ENCODE measurements at regions not wholly inside any gene's neighbourhood (a gene's known extent, or its start where the extent isn't known, plus 50 kb on each side); places are given as distances from the start of the nearest gene placed in this dataset.
"Not testable (repeated sequence)": the region's sequence is repeated elsewhere in the genome, so short reads cannot be mapped to it uniquely, and the experiment has no call there.

- DNase-seq: no peak
Measured at GRCh38 chr9:97773723-97774122, 76.6 kb upstream of the XPA start.

DNA sequence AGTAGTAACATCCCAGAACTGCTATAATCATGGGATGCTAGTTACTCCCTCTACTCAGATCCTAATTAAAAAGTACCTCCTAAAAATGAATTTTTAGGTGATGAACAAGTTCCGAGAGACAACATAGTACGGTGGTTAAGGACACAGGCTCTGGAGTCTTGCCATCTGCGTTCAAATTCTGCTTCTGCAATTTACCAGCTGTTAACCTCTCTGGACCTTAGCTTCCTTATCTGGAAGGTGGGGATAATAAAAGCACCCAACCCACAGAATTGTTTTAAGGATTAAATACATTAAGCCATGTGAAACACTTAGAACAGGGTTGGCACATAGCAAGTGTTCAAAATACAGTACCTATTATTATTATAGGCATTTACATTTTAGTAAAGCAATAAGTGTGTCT lies 77.5 kb upstream of the XPA start:
- DNase-seq: no peak

DNA sequence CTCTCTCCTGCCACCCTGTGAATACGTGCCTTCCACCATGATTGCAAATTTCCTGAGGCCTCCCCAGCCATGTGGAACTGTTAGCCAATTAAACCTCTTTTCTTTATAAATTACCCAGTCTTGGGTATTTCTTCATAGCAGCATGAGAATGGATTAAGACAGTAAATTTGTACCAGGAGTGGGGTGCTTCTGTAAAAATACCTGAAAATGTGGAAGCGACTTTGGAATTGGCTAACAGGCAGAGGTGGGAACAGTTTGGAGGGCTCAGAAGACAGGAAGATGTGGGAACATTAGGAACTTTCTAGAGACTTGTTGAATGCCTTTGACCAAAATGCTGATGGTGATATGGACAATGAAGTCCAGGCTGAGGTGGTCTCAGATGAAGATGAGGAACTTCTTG lies 74.3 kb upstream of the FOXE1 start:
- not testable (repeated sequence) for DNase-seq

- DNase-seq: no peak
Measured at GRCh38 chr9:97779608-97780007, 73.4 kb upstream of the FOXE1 start.

DNA sequence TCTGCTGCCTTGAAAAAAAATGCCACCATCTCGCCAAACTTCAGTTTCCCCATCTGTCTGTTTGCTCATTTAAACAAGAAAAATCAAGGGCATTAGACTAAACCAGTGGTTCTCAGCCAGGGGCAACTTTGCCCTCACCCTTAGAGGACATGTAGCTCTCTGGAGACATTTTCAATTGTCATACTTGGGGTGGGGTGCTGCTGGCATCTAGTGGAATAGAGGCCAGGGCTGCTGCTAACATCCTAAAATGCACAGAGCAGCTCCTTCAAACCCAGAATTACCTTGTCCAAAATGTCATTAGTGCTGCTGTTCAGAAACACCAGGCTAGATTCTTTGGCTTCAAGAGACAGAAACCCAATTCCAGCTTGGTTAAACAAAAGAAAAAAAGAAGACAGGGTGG lies 71.1 kb upstream of the FOXE1 start:
- DNase-seq: no peak

DNA sequence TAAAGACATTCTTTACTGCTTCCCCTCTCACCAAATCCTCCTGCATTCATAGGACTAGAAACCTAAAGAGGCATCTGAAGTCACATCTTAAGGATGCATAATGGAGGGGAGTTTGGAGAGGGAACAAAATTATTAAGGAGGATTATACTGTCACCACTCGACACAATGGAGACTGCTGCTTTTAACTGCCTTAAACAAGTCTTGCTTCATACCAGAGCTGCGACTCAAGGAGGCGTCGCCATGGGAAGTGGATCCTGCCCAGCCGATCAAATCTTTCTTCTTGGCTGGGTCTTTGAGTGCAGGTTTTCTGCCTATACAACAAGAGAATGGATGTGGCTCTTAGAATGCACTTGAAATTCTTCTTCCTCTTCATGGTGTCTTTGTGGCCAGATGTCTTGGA lies 66.7 kb upstream of the FOXE1 start:
- no peak for DNase-seq

DNA sequence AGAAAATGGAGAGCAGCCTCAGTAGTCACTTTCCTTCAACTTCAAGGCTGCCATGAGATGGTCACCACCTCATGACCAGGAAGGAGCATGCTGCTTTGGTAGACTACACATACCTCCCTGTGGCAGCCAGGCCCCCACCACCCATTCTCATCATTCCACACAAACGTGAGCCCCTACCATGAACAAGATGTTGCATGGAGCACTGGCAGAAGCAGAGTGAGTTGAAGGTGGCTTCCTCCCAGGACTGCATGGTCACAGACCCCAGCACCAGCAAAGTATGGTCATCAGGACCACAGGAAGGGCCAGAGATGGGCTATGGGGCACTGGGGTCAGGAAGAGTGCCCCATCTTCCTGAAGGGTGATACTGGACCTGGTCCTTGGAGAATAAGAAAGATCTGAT lies 65.5 kb upstream of the FOXE1 start:
- no peak for DNase-seq

DNA sequence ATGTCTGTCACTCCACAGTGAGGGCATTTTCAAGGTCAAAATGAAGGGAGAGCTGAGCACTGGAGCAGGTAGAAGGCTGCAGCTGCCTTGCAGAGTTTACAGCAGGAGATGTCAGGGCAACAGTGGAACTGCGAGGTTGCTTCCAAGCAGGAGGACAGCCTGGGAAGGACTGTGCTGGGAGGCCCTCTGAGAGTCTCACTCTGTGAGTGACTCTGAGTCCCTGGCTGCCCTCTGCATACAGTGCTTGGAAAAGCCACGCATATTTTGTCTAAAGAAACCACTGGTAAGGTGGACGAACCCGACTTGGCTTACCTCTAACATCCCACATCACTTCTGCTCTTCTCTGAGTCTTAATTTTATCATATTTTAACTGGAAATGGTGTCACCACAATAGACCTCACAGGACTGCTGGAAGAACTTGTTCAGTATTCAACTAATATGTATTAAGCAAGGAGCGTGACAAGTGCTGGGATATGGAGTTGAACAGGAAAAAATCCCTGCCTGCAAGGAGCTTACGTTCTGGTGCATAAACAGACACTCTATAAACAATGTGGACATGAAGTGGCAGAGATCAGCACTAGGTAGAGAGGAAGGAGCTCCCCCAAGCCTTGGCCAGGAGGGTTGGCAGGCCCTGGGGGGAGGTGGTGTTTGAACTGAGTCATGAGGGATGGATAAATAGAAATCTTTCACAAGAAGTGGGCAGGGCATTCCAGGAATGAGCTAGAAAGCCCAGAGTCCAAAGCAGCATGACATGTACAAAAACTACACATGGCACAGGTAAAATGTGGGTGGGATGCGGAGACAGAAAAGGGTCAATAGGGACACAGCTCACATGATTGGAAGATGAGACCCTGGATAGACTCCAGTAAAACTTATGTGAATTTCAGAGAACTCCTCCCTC lies 64.0 kb upstream of the FOXE1 start:
- no peak for DNase-seq

- DNase-seq: no peak
Measured at GRCh38 chr9:97790542-97790941, 62.5 kb upstream of the FOXE1 start.

- DNase-seq: no peak
Measured at GRCh38 chr9:97791542-97791941, 61.5 kb upstream of the FOXE1 start.

DNA sequence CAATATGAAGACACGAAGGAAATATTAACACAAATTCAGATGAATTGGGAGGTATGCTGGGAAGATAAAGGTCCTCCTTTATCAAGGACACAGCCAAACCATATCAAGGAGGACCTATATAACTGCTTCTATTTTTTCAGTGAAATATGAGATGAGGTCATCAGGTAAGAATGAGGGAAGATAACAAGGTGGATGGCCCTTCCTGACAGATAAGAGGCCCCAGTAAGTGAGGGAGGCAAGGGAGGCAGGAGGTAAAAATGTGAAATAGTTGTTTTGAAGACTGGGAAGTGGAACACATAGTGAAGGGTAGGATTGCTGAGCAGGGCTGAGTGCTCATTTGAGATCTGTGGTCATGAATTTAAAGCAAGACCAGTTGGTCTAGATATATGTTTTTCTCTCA lies 60.0 kb upstream of the FOXE1 start:
- no peak for DNase-seq

- DNase-seq: no peak
Measured at GRCh38 chr9:97794666-97795065, 58.4 kb upstream of the FOXE1 start.

- DNase-seq: not testable (repeated sequence)
Measured at GRCh38 chr9:97796176-97796575, 56.9 kb upstream of the FOXE1 start.

- no peak for DNase-seq
Measured at GRCh38 chr9:97801180-97801579, 51.8 kb upstream of the FOXE1 start.

DNA sequence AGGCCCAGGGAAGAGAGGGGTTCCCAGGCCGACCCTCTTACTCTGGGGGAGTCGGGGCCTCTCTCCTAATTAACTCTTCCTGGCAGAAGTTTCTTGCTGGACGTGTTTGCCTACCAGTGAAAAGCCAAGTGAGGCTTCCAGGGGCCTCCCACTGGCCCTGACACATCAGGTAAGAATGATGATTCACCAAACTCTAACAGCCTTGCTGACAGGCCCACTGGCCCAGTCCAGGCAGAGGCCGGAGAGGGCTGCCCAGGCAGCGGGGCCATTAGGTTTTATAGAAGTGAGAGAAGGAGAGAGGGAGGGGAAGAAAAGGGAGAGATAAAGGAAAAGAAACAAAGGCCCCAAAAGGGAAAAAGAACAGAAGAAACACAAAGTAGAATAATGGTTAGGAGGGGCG lies 50.8 kb upstream of the FOXE1 start:
- DNase-seq: no peak

- DNase-seq: peak; percentile 67
Measured at GRCh38 chr9:97803167-97804058, 49.6 kb upstream of the FOXE1 start.

Data from CD4-positive, alpha-beta T cell treated with Interleukin-4 for 4 hours (primary cell).